ENCODE measurements at regions not wholly inside any gene's neighbourhood (a gene's known extent, or its start where the extent isn't known, plus 50 kb on each side); places are given as distances from the start of the nearest gene placed in this dataset.
"Not testable (repeated sequence)": the region's sequence is repeated elsewhere in the genome, so short reads cannot be mapped to it uniquely, and the experiment has no call there.

DNA sequence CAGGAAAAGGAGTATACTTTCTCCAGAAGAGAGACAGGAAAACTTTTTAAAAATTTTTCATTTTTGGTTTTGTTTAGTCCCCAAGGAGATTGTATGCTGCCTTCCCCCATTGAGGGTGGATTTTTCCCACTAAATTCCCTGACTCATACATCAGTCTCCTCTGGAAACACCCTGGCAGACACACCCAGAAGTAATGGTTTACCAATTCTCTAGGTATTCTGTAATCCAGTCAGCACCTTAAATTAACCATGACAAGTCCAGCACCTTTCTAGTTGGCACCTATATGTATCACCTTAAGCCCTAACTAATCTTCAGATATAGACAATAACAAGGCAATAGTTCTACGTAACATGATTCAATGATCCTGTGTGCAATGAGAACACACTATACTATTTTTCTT is 165.9 kb upstream of the NPAP1 start:
- not testable (repeated sequence) for DNase-seq (ENCODE audit: low read depth)

DNA sequence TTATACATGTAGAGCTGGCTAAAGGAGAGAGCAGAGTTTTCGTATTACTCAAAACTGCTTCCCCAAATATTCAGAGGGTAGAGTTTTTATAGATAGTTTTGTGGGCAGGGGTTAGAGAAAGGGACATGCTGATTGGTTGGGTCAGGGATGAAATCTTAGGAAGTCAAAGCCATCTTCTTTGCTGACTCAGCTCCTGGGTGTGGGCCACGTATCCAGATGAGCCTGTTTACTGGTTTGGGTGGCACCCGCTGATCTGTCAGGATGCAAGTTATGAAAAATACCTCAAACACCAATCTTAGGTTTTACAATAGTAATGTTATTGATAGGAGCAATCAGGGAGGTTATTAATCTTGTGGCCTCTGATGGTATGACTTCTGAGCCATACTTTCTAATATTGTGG is 164.0 kb upstream of the NPAP1 start:
- not testable (repeated sequence) for DNase-seq (ENCODE audit: low read depth)

DNA sequence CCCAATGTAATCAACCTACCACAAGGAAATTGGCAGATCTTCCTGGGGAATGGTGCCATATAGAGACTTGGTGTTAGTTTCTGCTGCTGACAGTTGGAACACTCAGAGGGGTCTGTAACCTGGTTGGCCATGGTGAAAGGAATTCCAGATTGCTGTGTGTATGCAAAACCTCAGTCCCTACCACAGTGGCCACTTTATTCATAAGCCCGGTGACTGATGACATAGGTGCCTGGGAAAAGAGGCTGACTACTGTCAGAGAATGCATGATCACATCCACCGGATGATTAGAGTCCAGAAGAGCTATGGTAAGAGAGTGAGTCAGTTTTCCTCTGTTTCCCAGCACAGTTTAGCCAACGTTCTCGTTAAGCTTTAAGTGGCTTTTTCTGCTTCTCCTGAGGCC is 156.8 kb upstream of the NPAP1 start:
- not testable (repeated sequence) for DNase-seq (ENCODE audit: low read depth)

DNA sequence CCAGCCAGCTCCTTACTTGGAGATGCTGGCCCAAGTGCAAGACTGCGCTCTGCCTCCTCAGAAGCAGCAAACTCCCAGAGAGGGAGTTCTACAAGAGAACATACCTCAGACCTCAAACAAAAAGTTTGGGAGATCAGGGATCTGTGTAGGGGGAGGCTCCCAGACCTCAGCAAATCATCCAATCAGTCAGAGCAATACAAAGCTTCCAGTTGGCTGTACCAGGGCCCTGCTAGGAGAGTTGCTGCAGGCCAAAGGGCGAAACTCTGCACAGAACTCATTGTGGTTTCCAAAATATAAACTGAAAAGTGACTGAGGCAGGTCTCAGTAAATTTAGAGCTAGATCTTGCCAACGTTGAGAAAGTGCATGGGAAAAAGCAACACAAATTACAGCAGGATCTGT is 144.3 kb upstream of the NPAP1 start:
- DNase-seq (ENCODE audit: low read depth) = not testable (repeated sequence)

DNA sequence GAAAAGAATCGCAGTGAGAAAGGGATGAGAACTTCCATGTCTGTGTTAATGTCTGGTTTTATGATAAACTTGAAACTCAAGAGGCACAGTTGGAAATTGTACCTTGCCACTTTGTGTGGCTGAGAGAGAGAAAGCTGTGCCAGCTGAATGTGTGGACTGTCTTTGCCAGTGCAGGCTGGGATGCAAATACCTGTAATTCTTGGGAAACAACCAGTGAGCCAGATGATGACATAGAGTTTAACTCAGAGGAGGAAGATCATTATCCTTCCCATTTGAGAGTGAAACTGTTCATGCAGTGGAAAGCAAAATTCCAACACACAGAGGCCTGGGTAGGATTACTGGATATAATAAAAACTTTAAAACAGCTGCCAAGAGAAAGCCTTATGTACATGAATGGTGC is 141.5 kb upstream of the NPAP1 start:
- not testable (repeated sequence) for DNase-seq (ENCODE audit: low read depth)

DNA sequence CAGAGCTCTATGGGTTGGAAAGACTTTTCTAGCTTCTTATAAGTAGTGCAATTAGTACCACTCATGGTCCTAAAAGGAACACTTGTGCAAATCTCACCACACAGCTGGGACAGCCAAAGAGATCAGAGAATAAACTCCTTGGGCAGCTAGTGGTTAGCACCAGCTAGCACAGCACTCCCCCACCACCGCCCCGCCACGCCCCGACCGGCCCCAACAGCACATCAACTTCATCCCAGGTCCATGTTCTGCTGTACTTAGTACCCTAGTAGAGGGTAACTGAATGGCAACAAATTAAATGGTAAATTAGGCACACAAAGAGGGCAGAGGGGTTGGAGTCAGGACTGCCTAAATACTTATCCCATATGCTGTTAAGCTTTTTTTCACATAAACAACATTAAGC is 118.3 kb upstream of the NPAP1 start:
- not testable (repeated sequence) for DNase-seq (ENCODE audit: low read depth)

DNA sequence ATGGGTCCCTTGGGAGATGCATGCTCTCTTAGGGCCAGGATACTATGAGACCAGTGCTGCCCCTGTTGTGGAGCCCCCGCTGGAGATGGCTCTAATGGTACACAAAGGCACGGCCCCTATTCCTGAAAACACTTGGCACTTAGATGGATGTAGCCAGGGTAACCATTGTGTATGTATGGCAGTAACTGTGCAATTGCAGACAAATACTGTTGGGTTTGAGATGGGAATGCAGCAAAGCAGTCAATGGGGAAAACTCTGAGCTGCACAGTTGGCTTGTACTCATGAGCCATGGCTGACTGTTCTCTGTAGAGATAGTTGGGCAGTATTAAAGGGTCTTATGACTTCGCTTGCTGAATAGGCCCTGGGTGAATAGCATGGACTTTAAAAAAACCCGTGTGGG is 67.9 kb upstream of the NPAP1 start:
- no peak for DNase-seq (ENCODE audit: low read depth)

DNA sequence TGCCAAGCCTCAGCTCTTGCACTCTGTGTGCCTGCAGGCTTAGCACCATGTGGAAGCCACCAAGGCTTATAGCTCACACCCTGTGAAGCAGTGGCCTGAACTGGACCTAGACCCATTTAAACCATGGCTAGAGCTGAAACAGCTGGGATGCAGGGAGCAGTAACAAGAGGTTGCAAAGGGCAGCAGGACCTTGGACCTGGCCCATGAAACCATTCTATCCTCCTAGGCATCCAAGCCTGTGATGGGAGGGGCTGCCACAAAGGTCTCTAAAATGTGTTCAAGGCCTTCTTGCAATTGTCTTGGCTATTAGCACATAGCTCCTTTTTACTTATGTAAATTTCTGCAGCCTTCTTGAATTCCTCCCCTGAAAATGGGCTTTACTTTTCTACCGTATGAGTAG is 57.9 kb upstream of the NPAP1 start:
- DNase-seq (ENCODE audit: low read depth) = no peak

DNA sequence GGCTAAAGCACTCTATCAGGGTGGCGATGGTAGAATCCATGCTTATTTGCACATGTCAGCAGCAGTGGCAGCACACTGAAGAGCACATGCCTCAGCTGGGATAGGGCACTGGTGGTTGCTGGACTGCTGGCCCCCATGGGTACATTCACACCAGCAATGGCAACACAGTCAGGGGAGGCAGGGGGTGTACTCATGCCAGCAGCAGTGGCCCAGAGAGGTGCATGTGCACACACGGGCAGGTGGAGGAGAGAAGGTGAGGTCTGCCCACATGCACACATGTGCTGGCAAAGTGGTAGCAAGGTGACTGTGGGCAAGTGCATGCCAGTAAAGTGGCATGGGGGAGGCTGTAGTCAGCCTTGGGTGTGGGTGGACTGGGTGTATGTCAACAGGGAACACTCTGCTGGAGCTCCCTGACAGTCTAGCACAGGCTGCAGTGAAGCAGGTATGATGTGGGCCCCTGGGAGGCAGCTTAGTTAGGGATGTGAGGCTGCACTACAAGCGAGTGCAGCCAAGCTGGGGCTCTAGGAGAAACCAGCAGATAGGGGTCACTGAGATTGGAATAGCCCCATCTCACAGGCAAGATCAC is 53.9 kb upstream of the NPAP1 start:
- no peak for DNase-seq (ENCODE audit: low read depth)

Measured in stimulated activated CD8-positive, alpha-beta memory T cell treated with anti-CD3 and anti-CD28 coated beads, Interleukin-15, amount 100 ng/mL, for 24 hours (primary cell).